Right lobe of liver (tissue), 6 donors: ENCODE measurements at regions not wholly inside any gene's neighbourhood (a gene's known extent, or its start where the extent isn't known, plus 50 kb on each side); places are given as distances from the start of the nearest gene placed in this dataset.

ENCODE experiments used
- ATAC-seq, 4 donors: fragments of 200-7000 bp; cut with Tn5 transposase; one replicate each; pipeline ENCODE4 v1.9.1; 2020; ENCODE audit warnings: mild to moderate bottlenecking in 4 of 4, moderate library complexity in 4 of 4
- DNase-seq, 3 donors: peaks; one replicate each; pipeline ENCODE4 v3.0.0-alpha.2; 2020
- H3K27ac ChIP-seq, 3 donors: fragments of 200-600 bp; one replicate each; pipeline ENCODE4 v1.8.0; 2022
- H3K27me3 ChIP-seq, 2 donors: fragments of 200-600 bp; one replicate each; pipeline ENCODE4 v1.8.0; 2022
- H3K36me3 ChIP-seq, 4 donors: fragments of 200-600 bp; sonication (generic) in 1 of 4; one replicate each; pipeline versions ENCODE4 v1.5.1 to v1.8.0; 2017 to 2022; ENCODE audit warnings: control low read depth in 1 of 4
- H3K4me1 ChIP-seq, 4 donors: fragments of 200-600 bp; sonication (generic) in 1 of 4; one replicate each; pipeline versions ENCODE4 v1.5.1 to v1.8.0; 2017 to 2022; ENCODE audit warnings: control low read depth in 1 of 4
- H3K4me3 ChIP-seq, 3 donors: fragments of 200-600 bp; one replicate each; pipeline ENCODE4 v1.8.0; 2022
- H3K9me3 ChIP-seq, 4 donors: fragments of 200-600 bp; sonication (generic) in 1 of 4; one replicate each; pipeline versions ENCODE4 v1.5.1 to v1.8.0; 2017 to 2022; ENCODE audit warnings: control low read depth in 1 of 4
- CTCF ChIP-seq, 4 donors: fragments of 200-600 bp in 3 of 4; fragments of 450-650 bp in 1 of 4; IDR thresholded peaks; one replicate each; pipeline versions ENCODE4 v1.5.1 to v1.8.0; 2016 to 2022; ENCODE audit warnings: antibody characterized with exemption in 4 of 4, mild to moderate bottlenecking in 2 of 4
- POLR2A ChIP-seq: fragments of 450-650 bp; IDR thresholded peaks from one replicate; pipeline ENCODE4 v1.6.1; 2017; ENCODE audit warnings: antibody characterized with exemption, mild to moderate bottlenecking
- WGBS: methylation state at CpG from one replicate; pipeline ENCODE4 v1.1.6; 2018; ENCODE audit warnings: low coverage, low lambda C conversion rate; ENCODE audit not compliant: insufficient coverage; ENCODE audit errors: missing lambda C conversion rate; 5-methylcytosine and 5-hydroxymethylcytosine counted together
- intact Hi-C, 2 donors: fragments of 100-400 bp; cut with DNase I; formaldehyde crosslinking; loops; one replicate each; pipeline versions ENCODE4 v1.11.2 to v1.14.1; 2022
- donor health status: DM: no; HTN: yes; CAD: no.
- donor health status: DM: no; HTN: no; CAD: no.
- donor health status: DM: no; HTN: no; CAD: no.
- donor health status: DM: no; HTN: yes; CAD: no.
- donor health status: DM: no; HTN: yes; CAD: no.

GRCh38 chr13:82688400-82688994 lies 1193.8 kb downstream of the SLITRK1 start:
- Histone ChIP-seq H3K4me3 (peak overlapping the region; percentile 17 to 31 (median 21)), H3K36me3 (no peaks in the 10 kb centered on the region), H3K27me3 (no peaks in the 10 kb centered on the region), H3K27ac (peak overlapping the region in 1 of 3 donors; percentile 9), H3K4me1 (peaks cover 0 to 5% (median 0%) of the 10 kb centered on the region in 4 donors), H3K9me3 (no peaks in the 10 kb centered on the region)
- TF ChIP-seq POLR2A: no peak
- no peak for TF ChIP-seq CTCF (IDR thresholded peaks at IDR 0.05)
- intact Hi-C loops: no loop called here
- DNase-seq (no peak), ATAC-seq (peak; percentile 59 to 88 (median 68))
- WGBS: 8% methylated on average over 2 of the region's 2 CpGs

GRCh38 chr13:82687884-82688283 lies 1194.4 kb downstream of the SLITRK1 start:
- H3K4me1 ChIP-seq: peaks cover 0 to 5% (median 0%) of the 10 kb centered on the region in 4 donors
- no peaks in the 10 kb centered on the region for H3K36me3 ChIP-seq
- H3K27ac ChIP-seq: no peak overlapping the region
- H3K4me3 ChIP-seq: peak overlapping the region in 2 of 3 donors; percentile 17 to 21
- intact Hi-C loops: no loop called here
- H3K9me3 ChIP-seq: no peaks in the 10 kb centered on the region
- ATAC-seq: peak in 1 of 4 donors; percentile 15
- TF ChIP-seq POLR2A (no peak), CTCF (IDR thresholded peaks at IDR 0.05) (no peak)
- H3K27me3 ChIP-seq: no peaks in the 10 kb centered on the region
- no peak for DNase-seq

GRCh38 chr13:82681535-82681934 lies 1200.7 kb downstream of the SLITRK1 start:
- no peak for ATAC-seq
- TF ChIP-seq CTCF (IDR thresholded peaks at IDR 0.05) (no peak), POLR2A (no peak)

GRCh38 chr13:82678052-82678451 lies 1204.2 kb downstream of the SLITRK1 start:
- no peak overlapping the region for H3K4me3 ChIP-seq
- no peaks in the 10 kb centered on the region for H3K36me3 ChIP-seq
- H3K27ac ChIP-seq: no peak overlapping the region
- no peaks in the 10 kb centered on the region for H3K9me3 ChIP-seq
- H3K27me3 ChIP-seq: no peaks in the 10 kb centered on the region
- H3K4me1 ChIP-seq: no peaks in the 10 kb centered on the region
- WGBS: 20% methylated on average over 1 of the region's 3 CpGs
- intact Hi-C loops: no loop called here
- TF ChIP-seq POLR2A: no peak
- no peak for TF ChIP-seq CTCF (IDR thresholded peaks at IDR 0.05)
- no peak for DNase-seq
- no peak for ATAC-seq

More at GRCh38 chr13:82681535-82681934, 1200.7 kb downstream of the SLITRK1 start:
- 71% methylated on average over 3 of the region's 4 CpGs for WGBS
- Histone ChIP-seq H3K9me3 (no peaks in the 10 kb centered on the region), H3K36me3 (no peaks in the 10 kb centered on the region), H3K27ac (no peak overlapping the region), H3K4me3 (no peak overlapping the region), H3K27me3 (no peaks in the 10 kb centered on the region), H3K4me1 (no peaks in the 10 kb centered on the region)
- intact Hi-C loops: no loop called here
- no peak for DNase-seq

GRCh38 chr13:82675024-82675423 lies 1207.2 kb downstream of the SLITRK1 start:
- no peaks in the 10 kb centered on the region for H3K9me3 ChIP-seq
- no peak for DNase-seq
- H3K4me1 ChIP-seq: no peaks in the 10 kb centered on the region
- TF ChIP-seq POLR2A (no peak), CTCF (IDR thresholded peaks at IDR 0.05) (no peak)
- H3K4me3 ChIP-seq: no peak overlapping the region
- intact Hi-C loops: no loop called here
- ATAC-seq: no peak
- no peaks in the 10 kb centered on the region for H3K27me3 ChIP-seq
- H3K36me3 ChIP-seq: no peaks in the 10 kb centered on the region
- H3K27ac ChIP-seq: no peak overlapping the region
